Endothelial cell (in vitro differentiated cells): ENCODE measurements at regions not wholly inside any gene's neighbourhood (a gene's known extent, or its start where the extent isn't known, plus 50 kb on each side); places are given as distances from the start of the nearest gene placed in this dataset.

Experiments used
- DNase-seq: peaks from one replicate; pipeline ENCODE4 v3.0.0; 2021; ENCODE audit warnings: low spot score
- H3K27ac Mint-ChIP-seq: one replicate; pipeline ENCODE4 v1.8.0; 2021; ENCODE audit warnings: mixed read lengths, inconsistent platforms; ENCODE audit not compliant: unreplicated experiment
- H3K27me3 Mint-ChIP-seq: one replicate; pipeline ENCODE4 v1.8.0; 2021; ENCODE audit warnings: mild to moderate bottlenecking, moderate library complexity, mixed read lengths, inconsistent platforms; ENCODE audit not compliant: unreplicated experiment
- H3K36me3 Mint-ChIP-seq: one replicate; pipeline ENCODE4 v1.8.0; 2021; ENCODE audit warnings: mild to moderate bottlenecking, low read depth, mixed read lengths, inconsistent platforms; ENCODE audit not compliant: unreplicated experiment
- H3K4me1 Mint-ChIP-seq: one replicate; pipeline ENCODE4 v1.8.0; 2021; ENCODE audit warnings: mild to moderate bottlenecking, mixed read lengths, inconsistent platforms; ENCODE audit not compliant: unreplicated experiment
- H3K4me3 Mint-ChIP-seq: one replicate; pipeline ENCODE4 v1.8.0; 2021; ENCODE audit warnings: mild to moderate bottlenecking, mixed read lengths, inconsistent platforms; ENCODE audit not compliant: unreplicated experiment
- H3K9me3 Mint-ChIP-seq: one replicate; pipeline ENCODE4 v1.8.0; 2021; ENCODE audit warnings: mixed read lengths, inconsistent platforms; ENCODE audit not compliant: unreplicated experiment
- CTCF ChIP-seq: fragments of 200-600 bp; sonication (generic); IDR thresholded peaks from one replicate; pipeline ENCODE4 v1.5.0; 2021; ENCODE audit warnings: antibody characterized with exemption; ENCODE audit not compliant: unreplicated experiment

- Mint-ChIP-seq H3K4me3 (no peak overlapping the region), H3K27ac (no peak overlapping the region), H3K36me3 (no peaks in the 10 kb centered on the region), H3K9me3 (no peaks in the 10 kb centered on the region), H3K4me1 (peaks cover 4% of the 10 kb centered on the region), H3K27me3 (peaks cover 1% of the 10 kb centered on the region)
- DNase-seq = no peak
- no peak for TF ChIP-seq CTCF
These were observed 93.9 kb downstream of the C11orf91 start for GRCh38 chr11:33606762-33607161.

GRCh38 chr11:33605703-33606102 is 94.9 kb downstream of the C11orf91 start:
- Mint-ChIP-seq H3K36me3 (no peaks in the 10 kb centered on the region), H3K27me3 (peaks cover 1% of the 10 kb centered on the region), H3K4me1 (peaks cover 4% of the 10 kb centered on the region), H3K9me3 (no peaks in the 10 kb centered on the region), H3K4me3 (no peak overlapping the region), H3K27ac (no peak overlapping the region)
- no peak for TF ChIP-seq CTCF
- DNase-seq = no peak

- no peaks in the 10 kb centered on the region for H3K4me1 Mint-ChIP-seq
- DNase-seq = no peak
- H3K27me3 Mint-ChIP-seq = no peaks in the 10 kb centered on the region
- no peak overlapping the region for H3K4me3 Mint-ChIP-seq
- no peaks in the 10 kb centered on the region for H3K36me3 Mint-ChIP-seq
- TF ChIP-seq CTCF = no peak
- no peaks in the 10 kb centered on the region for H3K9me3 Mint-ChIP-seq
- H3K27ac Mint-ChIP-seq = no peak overlapping the region
These were observed 102.1 kb downstream of the C11orf91 start for GRCh38 chr11:33598426-33599069.

GRCh38 chr11:33594188-33594587 is 106.4 kb downstream of the C11orf91 start:
- no peak for DNase-seq
- H3K27me3 Mint-ChIP-seq = no peaks in the 10 kb centered on the region
- no peaks in the 10 kb centered on the region for H3K9me3 Mint-ChIP-seq
- no peak overlapping the region for H3K27ac Mint-ChIP-seq
- H3K4me3 Mint-ChIP-seq = no peak overlapping the region
- H3K4me1 Mint-ChIP-seq = no peaks in the 10 kb centered on the region
- no peaks in the 10 kb centered on the region for H3K36me3 Mint-ChIP-seq
- no peak for TF ChIP-seq CTCF

GRCh38 chr11:33590441-33590840 is 110.2 kb downstream of the C11orf91 start:
- Mint-ChIP-seq H3K4me1 (no peaks in the 10 kb centered on the region), H3K9me3 (no peaks in the 10 kb centered on the region), H3K27ac (no peak overlapping the region), H3K27me3 (no peaks in the 10 kb centered on the region), H3K36me3 (peaks cover 6% of the 10 kb centered on the region), H3K4me3 (no peak overlapping the region)
- DNase-seq = no peak
- no peak for TF ChIP-seq CTCF
